NB4 (cell line): ENCODE measurements at regions not wholly inside any gene's neighbourhood (a gene's known extent, or its start where the extent isn't known, plus 50 kb on each side); places are given as distances from the start of the nearest gene placed in this dataset.

ENCODE experiments used
- DNase-seq: peaks from one replicate; pipeline ENCODE4 v3.0.0; 2010; ENCODE audit warnings: low read depth
- H3K4me3 ChIP-seq: one replicate; pipeline ENCODE4 v1.5.1; 2011; ENCODE audit warnings: mild to moderate bottlenecking, low read depth, low read length, moderate library complexity
- CTCF ChIP-seq: IDR thresholded peaks from one replicate; pipeline ENCODE4 v1.5.1; 2012; ENCODE audit warnings: low read depth, low read length
- MAX ChIP-seq: IDR thresholded peaks from 2 replicates; pipeline ENCODE4 v1.6.1; 2011; ENCODE audit warnings: low read depth, low read length
- MYC ChIP-seq: IDR thresholded peaks from 2 replicates; pipeline ENCODE4 v1.6.1; 2011; ENCODE audit warnings: low read depth, low read length
- POLR2A ChIP-seq: IDR thresholded peaks from 2 replicates; pipeline ENCODE4 v1.6.1; 2011; ENCODE audit warnings: mild to moderate bottlenecking; ENCODE audit not compliant: insufficient read length; ENCODE audit errors: extremely low read depth

GRCh38 chr2:106982350-106982749, 96.4 kb upstream of the ST6GAL2 start:
- TF ChIP-seq MAX (no peak), MYC (no peak), CTCF (no peak), POLR2A (no peak)
- DNase-seq: no peak
- H3K4me3 ChIP-seq: no peak overlapping the region

- H3K4me3 ChIP-seq: no peak overlapping the region
- TF ChIP-seq POLR2A: no peak
- TF ChIP-seq CTCF: no peak
- TF ChIP-seq MAX: no peak
- no peak for TF ChIP-seq MYC
- DNase-seq: no peak
These were observed 97.3 kb upstream of the ST6GAL2 start for GRCh38 chr2:106983305-106983704.

GRCh38 chr2:106988361-106988760, 102.4 kb upstream of the ST6GAL2 start:
- TF ChIP-seq MAX (no peak), CTCF (no peak), POLR2A (no peak), MYC (no peak)

GRCh38 chr2:106990297-106990696, 104.3 kb upstream of the ST6GAL2 start:
- H3K4me3 ChIP-seq: no peak overlapping the region
- TF ChIP-seq MYC (no peak), CTCF (no peak), POLR2A (no peak), MAX (no peak)
- DNase-seq: no peak

More at GRCh38 chr2:106988361-106988760, 102.4 kb upstream of the ST6GAL2 start:
- no peak for DNase-seq
- no peak overlapping the region for H3K4me3 ChIP-seq

- TF ChIP-seq MYC (no peak), MAX (no peak), CTCF (no peak), POLR2A (no peak)
- no peak overlapping the region for H3K4me3 ChIP-seq
- no peak for DNase-seq
These were observed 105.9 kb upstream of the ST6GAL2 start for GRCh38 chr2:106991866-106992265.

- no peak for TF ChIP-seq POLR2A
- no peak for DNase-seq
- no peak overlapping the region for H3K4me3 ChIP-seq
These were observed 109.6 kb upstream of the ST6GAL2 start for GRCh38 chr2:106995556-106995955.
